Activated CD8-positive, alpha-beta memory T cell treated with anti-CD3 and anti-CD28 coated beads, Interleukin-2, amount 50 U/mL, for 24 hours (primary cell): ENCODE measurements at regions not wholly inside any gene's neighbourhood (a gene's known extent, or its start where the extent isn't known, plus 50 kb on each side); places are given as distances from the start of the nearest gene placed in this dataset.

ENCODE experiments used
- DNase-seq: peaks from one replicate; pipeline ENCODE4 v3.0.0-alpha.2; 2020; ENCODE audit errors: extremely low read depth

DNA sequence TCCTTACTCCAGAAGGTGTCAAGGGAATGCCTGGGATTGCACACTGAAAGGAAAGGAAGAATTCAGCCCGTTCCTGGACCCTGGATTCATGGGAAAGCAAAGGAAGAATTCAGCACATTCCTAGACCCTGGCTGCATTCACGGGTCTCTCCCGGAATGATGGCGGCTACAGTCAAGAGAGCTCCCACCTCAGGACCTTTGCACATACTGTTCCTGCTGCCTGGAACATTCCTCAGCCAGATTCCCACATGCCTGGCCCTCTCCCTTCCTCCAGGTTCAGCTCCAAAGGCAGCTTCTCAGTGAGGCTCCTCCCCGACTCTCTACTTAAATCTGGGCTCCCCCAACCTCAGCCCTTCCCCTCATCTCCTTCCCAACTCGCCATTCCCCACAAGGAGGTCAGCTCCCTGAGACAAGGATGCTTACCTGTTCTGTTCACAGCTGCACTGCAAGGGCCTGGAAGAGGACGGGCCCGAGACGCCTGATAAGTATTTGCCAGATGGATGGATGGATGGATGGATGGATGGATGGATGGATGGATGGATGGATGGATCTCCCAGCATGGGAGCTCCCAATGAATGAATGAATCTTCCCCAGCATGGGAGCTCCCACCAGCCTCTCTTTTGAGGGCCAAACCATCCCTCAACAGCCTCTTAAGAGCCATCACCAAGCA, 77.4 kb downstream of the NCOR2 start:
- DNase-seq = no peak

DNA sequence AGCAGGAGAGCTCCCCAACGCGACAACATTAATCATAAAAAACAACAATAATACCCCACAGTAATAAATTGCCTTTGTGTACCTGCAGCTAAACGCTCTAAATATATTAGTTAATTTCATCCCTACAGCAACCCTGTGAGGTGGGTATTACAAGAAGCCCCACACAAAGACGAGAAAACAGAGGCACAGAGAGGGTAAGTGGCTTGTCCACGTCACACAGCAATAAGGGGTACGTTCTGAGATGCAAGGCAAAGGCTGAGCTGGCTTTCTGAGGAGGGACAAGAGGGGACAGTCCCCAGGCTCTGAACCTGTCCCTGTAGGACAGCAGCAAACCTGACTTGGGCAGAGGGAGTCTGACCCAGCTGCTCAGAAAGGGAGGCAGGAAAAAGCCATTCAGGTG, 78.2 kb downstream of the NCOR2 start:
- DNase-seq = no peak

DNA sequence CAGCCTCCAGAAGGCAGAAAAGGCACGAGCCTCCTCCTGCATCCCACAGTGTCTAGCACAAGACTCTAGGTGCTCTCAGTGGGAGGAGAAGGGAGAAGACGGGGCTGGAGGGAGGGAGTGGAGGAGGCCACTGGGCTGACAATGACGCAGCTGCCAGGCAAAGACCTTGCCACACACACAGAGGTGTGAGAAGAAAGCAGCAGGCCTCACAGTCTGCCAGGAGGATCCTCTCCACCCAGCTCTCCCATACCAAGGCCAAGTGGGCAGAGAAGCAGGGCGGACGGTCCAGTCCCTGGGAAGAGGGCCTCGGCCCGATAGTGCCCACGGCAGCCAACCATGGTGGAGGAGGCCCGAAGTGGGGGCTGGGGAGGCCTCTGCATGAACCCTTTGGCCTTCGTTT, 78.9 kb downstream of the NCOR2 start:
- no peak for DNase-seq

DNA sequence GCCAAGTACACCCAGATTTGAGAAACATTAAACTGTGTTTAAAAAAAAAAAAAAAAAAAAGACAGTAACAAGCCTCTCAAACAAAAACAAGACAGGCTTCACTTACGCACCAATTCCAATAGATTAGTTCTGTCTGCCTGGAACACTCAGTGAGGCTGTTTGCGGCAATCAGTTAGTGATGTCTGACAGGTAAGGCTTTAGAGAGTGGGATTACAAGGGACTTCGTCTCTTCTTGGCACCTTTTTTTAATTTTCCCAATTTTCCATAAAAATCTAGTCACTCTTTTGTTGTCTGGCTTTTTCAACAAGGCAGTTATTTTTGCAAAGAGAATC, 79.6 kb downstream of the NCOR2 start:
- no peak for DNase-seq

DNA sequence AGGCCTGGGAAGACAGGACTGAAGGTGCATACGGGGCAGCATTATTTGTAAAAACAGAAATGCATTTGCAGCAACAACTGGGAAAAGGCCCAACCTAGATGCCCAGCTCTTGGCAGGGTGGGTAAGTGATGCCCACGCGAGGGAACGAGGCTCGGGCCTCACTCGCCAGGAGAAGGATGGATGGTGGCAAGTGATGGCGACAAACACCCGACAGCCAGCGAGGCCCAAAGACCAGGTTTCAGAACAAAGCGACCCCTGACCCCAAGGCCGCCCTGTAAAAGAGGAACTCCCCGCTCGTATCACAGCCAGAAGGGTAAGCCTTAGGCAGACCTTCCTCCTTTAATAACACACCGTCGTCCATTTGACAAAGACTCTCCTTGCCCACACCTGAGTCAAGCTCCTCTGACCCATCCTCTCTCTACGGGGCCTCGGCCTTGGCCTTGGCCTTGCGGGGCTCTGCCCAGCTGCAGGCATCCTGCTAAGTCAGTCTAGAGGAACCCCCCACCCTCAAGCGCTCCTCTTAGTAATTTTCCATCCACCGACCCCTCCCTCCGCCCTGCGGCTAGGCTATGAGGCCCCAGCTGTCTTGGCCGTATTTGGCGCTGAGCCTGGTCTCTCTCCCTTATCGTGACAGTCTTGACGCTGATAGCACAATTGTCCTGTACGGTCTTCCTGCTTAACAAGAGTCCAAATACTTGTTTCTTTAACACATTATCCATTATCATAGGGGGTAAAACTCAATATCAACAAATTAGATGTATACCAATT, 80.2 kb downstream of the NCOR2 start:
- no peak for DNase-seq

DNA sequence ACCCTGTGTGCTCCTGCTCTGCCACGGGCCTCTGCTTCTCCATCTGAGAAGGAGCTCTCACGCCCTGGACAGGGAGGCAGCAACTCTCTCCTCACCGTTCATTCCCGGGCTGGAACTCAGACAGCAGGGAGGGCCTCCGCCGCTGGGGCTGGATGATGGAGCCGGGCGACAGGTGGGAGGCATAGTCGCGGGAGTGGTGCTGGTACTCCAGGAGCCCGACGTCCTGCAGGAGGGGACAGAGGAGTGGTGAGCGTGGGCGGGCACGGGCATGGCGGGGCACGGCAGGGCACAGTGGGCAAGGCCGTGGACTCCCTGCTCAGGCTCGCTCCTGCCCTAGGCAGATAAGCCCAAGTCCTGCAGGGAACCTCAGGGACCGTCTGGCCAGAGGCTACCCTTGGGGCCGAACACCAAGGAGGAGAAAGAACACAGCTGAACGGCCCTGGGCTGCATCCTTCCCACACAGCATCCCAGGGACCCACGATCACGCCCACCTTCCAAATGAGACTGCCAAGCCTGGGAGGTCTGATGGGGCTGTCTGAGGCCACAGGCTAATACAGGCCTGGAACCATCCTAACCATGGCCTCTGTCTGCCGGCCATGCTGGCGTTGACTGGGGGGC, 81.0 kb downstream of the NCOR2 start:
- no peak for DNase-seq

DNA sequence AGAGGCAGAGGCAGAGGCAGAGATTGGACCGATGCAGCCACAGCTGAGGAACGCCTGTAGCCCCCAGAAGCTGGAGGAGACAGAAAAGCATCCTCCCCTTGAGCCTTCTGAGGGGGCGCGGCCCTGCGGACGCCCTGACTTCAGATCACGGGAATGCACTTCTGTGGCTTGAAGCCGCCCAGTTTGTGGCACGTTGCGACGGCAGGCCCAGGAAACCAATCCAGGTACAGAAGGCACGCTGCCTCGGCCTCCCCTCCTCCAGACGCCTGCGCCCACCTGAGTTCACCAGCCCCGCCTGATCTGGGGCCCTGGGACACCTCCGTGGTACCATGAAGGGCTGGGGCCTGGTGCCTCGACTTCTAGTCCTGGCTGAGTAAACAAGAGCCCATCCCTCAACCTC, 82.0 kb downstream of the NCOR2 start:
- no peak for DNase-seq

DNA sequence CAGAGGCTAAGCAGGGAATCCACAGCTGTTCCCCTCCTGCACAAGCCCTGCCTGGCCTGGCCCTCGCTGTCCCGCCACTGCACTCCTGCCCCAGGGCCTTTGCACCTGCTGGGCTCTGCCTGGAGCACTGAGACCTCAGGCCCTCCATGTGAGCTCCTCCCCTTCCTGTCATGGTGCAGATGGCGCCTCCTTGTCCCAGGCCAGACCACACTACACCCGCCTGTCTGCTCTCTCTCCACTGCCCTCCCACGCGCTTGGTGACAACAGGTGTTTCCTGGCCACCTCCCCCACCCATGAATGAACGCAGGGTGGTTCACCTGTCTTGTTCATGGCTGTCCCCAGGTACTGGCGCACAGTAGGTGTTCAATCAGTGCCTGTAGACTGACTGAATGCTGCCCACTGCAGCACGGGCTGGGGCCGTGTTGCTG, 82.9 kb downstream of the NCOR2 start:
- no peak for DNase-seq

DNA sequence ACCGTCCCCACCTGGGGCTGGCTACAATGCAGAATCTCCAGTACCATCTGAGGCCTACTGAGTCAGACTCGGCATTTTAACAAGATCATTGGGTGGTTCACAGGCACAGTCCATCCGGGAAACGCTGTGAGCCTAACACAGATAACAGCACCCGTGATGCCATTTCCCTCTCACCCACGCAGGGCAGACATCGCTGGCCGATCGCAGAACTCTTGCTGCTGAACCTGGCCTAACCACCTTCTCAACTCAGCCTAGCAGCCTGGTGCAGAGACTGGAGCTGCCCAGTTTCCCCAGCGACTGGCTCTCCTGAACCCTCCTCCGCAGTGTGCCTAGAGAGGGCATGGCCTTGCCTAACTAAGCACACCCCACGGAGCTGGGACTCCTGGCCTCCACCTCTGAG, 83.3 kb downstream of the NCOR2 start:
- DNase-seq = no peak

DNA sequence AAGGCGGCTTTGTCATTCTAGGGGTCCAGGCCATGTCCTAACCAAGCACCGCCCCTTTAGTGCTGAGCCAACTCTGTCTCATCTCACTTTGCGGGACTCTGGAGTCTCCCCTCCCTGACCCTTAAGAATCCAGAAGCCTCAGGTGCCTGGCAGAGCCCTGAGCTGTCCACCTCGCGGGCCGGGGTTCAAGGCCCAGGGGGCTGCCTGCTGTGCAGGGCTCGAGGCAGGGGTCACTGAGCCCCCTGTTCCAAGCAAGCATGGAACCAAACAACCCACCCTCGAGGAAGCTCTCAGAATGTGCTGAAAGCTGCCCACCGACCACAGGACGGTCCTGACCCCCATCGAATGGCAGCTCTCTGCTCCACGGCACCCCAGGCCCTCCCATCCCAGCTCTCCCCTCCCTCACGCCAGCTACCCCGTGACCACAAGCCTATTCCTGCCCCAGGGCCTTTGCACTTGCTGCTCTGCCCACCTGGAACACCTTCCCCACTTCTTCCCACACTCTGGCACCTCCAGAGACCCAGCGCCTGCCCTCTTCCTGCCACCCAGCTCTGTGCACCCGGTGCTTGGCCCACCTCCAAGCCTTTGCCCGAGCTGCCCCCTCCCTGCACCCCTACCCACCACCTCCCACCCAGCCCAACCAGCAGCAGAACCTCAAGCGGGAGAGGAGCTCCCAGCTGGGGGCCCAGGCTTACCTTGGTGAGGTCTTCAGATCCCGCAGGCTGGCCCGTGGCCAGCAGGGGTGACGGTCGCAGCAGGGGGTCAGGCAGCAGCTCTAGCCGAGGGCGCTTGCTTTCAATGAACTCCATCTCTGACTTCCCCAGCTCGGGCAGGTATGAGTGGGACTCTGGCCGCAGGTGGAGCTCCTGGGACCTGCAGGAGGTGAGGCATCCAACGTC, 84.3 kb downstream of the NCOR2 start:
- DNase-seq = no peak

DNA sequence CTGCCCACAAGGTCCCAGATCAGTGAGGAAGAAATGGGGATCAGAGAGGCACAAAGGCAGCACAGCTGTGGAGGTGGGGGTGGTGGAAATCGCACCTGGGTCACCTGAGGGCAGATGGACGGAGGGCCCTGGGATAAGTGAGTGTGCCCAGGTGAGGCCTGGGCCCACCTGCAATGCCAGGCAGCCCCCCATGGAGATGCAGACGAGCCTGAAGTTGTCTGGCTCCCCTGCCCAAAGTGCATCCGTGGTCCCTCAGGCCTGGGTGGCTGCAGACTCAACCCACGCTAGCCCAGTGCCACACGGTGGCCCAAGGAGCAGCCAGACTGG, 84.9 kb downstream of the NCOR2 start:
- no peak for DNase-seq

DNA sequence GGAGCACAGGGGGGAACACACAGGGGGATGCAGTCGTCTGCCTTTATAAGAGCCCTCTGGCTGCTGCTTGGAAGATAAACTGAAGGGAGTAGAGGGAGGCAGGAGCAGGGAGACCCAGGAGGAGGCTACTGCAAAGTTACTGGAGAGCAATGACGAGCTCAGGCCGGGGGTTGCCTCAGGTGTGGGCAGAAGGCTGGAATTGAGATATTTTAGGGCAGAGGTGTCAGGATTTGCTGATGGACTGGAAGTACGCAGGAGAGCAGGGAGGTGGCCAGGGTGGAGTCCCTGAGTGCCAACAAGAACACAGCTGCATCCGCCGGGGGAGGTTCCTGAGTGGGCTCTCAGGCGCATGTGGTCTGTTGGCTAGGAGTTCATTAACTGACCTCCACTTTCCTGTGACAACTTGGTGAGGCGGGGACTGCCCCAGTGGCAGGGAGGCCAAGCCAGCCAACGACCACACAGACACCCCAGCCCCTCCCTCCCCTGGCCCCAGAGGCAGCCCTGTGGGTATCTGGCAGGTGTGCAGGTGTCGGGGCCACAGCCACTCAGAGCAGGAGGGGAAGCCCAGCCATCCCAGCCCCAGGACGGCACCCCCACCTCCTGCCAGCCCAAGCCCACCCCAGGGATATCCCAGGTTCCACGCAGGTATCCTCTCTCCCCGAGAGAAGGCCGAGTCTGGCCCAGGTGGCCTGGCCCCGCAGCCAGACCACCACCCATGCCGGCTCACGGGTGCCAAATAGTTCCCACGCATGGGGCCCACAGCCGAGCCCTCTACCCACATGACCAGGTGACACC, 85.4 kb downstream of the NCOR2 start:
- DNase-seq = no peak

DNA sequence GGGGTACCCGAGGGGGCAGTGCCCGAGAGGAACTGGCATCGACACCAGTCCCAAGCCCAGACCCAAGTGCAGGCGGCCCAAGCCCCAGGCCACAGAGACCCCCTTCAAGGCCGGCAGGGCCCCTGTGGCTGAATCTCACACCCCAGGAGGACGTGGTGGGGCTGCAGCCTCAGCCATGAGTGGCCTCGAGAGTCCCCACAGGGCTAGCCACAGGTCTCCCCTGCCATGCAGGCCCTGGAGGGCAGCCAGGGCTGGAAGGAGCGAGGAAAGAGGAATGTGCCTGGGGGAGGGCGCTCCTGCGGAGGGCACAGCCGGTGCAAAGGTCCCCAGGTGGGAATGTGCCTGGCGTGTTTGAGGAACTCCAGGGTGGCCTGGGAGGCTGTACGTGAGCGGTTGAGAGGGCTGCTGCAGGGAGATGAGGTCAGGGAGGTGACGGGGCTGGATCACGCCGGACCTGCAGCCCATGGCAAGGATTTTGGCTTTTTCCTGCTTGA, 86.1 kb downstream of the NCOR2 start:
- no peak for DNase-seq

DNA sequence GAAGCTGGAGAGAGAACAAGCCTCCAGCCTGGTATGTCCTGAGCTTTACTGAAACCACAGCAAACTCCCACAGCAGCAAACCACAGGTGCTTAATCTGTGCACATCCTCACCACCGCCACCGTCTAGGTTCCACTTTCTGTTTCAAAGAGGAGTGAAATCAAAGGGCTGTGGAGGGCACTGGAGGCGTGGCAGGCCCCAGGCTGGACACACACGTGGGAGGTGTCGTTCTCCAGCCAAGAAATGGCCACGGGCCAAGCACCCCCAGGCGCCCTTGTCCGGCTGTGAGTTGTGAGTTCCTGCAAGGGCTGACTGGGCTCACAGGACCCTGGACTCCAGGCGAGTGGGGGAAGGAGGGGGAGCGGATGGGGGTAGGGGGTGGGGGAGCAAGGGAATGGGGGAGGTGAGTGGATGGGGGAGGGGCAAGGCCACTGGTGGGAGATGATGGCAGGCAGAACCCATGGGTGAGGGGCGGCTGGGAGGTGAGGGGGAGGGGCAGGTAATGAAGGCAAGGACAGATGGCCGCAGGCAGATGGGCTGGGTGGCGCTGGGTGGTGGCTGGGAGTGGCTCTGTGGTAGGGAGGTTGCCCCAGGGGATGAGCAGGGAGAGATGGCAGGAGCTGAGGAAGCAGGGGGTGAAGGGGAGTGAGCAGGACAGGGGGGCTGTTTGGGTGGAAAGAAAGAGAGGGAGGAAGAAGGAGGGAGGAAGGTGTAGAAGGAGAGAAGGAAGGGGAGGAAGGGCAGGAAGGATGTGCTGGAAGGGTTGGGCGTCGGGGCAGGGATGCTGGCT, 86.7 kb downstream of the NCOR2 start:
- no peak for DNase-seq

DNA sequence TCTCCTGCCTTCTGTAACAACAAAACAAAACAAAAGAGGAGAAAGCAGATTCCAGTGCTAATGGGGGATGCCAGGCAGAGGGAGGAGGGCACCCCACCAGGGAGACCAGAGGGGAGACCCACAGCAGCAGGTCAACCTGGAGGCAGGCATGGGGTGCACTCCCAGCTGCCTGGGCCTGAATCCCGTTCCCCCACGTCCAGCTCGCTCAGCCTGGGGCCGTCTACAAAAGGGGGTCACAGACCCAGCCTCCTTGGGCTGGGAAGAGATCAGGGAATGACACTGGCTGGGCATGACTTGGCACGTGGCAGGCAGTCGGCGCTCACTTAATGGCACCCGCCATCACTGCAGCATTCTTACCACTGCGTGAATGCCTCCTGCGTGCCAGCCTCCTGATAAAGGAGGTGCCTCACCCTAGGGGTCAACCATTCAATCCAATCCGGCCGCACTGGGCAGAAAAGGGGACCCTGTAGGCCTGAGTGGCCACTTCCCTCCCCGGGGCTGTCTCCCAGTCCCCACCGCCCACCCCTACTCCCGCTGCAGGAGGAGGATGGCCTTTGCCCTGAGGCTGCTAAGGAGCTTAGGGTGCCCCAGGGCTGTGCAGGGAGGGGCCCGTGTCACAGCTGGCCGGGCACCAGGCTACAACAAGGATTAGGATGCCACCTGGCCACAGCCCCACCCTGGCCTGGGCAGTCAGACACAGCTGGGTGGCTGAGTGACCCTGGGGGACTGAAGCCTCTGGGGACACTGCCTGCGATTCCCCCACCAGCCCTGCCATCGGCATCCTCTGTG, 87.5 kb downstream of the NCOR2 start:
- DNase-seq = no peak

DNA sequence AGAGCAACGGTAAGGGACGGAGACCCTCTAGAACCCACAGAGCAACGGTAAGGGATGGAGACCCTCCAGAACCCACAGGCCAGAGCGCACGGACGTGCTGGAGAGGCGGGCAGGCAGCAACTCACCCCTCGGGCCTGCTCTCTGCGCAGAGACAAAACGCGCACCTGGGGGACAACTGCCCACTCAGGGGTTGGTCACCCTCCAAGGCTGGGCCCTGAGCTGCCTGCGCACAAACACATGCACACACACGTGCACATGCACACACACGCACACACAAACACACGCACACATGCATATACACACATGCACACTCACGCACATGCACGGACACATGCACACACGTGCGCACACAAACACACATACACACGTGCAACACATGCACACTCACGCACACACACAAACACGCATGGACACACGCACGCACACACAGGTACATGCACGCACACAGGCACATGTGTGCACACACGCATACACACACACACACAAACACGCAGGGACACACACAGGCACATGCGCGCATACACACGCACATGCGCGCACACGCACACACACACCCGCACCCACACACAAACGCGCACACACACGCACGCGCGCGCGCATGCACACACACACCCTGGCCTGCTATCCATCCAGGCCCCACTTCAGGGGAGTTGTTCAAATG, 88.3 kb downstream of the NCOR2 start:
- DNase-seq = no peak

DNA sequence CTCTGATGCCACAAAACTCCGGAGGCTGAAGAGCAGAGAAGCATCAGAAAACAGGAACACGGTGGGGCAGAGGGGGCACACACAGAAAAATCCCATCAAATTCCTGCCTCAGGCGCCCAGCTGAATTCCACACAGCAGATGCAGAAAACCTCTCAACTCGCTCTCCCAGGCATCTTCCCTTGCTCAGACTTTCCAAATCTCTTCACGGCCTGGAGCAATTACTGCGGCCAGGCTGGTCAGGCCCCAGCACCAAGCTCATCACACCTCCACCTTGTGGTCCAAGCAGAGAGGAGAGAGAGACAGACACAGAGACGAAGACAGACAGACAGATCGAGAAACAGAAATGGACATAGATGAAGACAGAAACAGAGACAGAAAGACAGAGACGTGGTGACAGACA, 89.0 kb downstream of the NCOR2 start:
- no peak for DNase-seq

DNA sequence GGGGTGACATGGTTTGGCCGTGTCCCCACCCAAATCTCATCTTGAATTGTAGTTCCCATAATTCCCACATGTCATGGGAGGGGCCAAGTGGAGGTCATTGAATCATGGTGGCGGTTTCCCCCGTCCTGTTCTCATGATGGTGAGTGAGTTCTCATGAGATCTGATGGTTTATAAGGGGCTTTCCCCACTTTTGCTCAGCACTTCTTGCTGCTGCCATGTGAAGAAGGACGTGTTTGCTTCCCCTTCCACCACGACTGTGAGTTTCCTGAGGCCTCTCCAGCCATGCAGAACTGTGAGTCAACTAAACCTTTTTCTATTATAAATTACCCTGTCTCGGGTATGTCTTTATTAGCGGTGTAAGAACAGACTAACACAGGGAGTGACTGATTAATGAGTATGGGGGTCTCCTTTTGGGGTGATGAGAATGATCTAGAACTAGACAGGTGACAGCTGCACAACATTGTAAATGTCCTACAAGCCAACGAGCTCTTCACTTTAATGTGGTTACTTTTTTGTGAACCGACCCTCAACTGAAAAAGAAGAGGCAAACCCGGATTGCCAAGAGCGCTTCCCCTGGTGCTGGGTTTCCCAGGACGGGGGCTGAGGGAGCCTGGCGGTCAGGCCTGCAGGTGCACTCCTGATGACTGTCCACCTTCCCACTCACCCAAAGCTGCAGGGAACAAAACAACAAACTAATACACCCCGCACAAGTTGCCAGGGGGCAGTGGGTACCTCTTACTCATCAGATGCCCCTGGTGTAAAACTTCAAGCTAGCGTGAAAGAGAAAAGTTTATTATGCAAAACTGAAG, 90.1 kb downstream of the NCOR2 start:
- no peak for DNase-seq
